ENCODE measurements at regions not wholly inside any gene's neighbourhood (a gene's known extent, or its start where the extent isn't known, plus 50 kb on each side); places are given as distances from the start of the nearest gene placed in this dataset.

- TF ChIP-seq CTCF (conservative IDR thresholded peaks at IDR 0.05; ENCODE audit: low read length) (no peak), EZH2phosphoT487 (IDR thresholded peaks at IDR 0.05; ENCODE audit: borderline replicate concordance, low read depth, low read length) (no peak)
- ChIA-PET CTCF (ENCODE audit: unreplicated experiment) (no interaction called here), POLR2A (no interaction called here)
- H2AFZ ChIP-seq (ENCODE audit: low read length), result no peak overlapping the region
- no peaks in the 10 kb centered on the region for H3K4me1 ChIP-seq (ENCODE audit: insufficient read depth, low read length, poor library complexity, severe bottlenecking)
- DNase-seq (ENCODE audit: low spot score), result no peak
- no peaks in the 10 kb centered on the region for H4K20me1 ChIP-seq (ENCODE audit: insufficient read depth, low read length)
- no peaks in the 10 kb centered on the region for H3K36me3 ChIP-seq (ENCODE audit: insufficient read depth, low read length)
- intact Hi-C loops (cut with micrococcal nuclease; ENCODE audit: unreplicated experiment), result no loop called here
- no peaks in the 10 kb centered on the region for H3K9me3 ChIP-seq (ENCODE audit: low read length)
- no peak overlapping the region for H3K27ac ChIP-seq (ENCODE audit: low read depth, low read length, poor library complexity, severe bottlenecking)
- H3K79me2 ChIP-seq (ENCODE audit: insufficient read depth, low read depth, low read length), result no peaks in the 10 kb centered on the region
- no peak overlapping the region for H3K4me2 ChIP-seq (ENCODE audit: low read length)
- H3K9me2 ChIP-seq (ENCODE audit: insufficient read depth, low read length), result no peaks in the 10 kb centered on the region
- no TSS peak for BruUV-seq (replicated peaks)
- no peak overlapping the region for H3K4me3 ChIP-seq (ENCODE audit: low read depth, low read length, poor library complexity, severe bottlenecking)
These were observed 140.5 kb downstream of the ASB1 start for GRCh38 chr2:238567067-238567855.

- Histone ChIP-seq H3K4me2 (ENCODE audit: low read length) (no peak overlapping the region), H4K20me1 (ENCODE audit: insufficient read depth, low read length) (no peaks in the 10 kb centered on the region), H3K79me2 (ENCODE audit: insufficient read depth, low read depth, low read length) (no peaks in the 10 kb centered on the region), H3K4me3 (ENCODE audit: low read depth, low read length, poor library complexity, severe bottlenecking) (no peak overlapping the region), H2AFZ (ENCODE audit: low read length) (no peak overlapping the region), H3K9me2 (ENCODE audit: insufficient read depth, low read length) (no peaks in the 10 kb centered on the region), H3K9me3 (ENCODE audit: low read length) (no peaks in the 10 kb centered on the region), H3K27ac (ENCODE audit: low read depth, low read length, poor library complexity, severe bottlenecking) (no peak overlapping the region), H3K36me3 (ENCODE audit: insufficient read depth, low read length) (no peaks in the 10 kb centered on the region), H3K4me1 (ENCODE audit: insufficient read depth, low read length, poor library complexity, severe bottlenecking) (no peaks in the 10 kb centered on the region)
- no TSS peak for BruUV-seq (replicated peaks)
- intact Hi-C loops (cut with micrococcal nuclease; ENCODE audit: unreplicated experiment), result no loop called here
- ChIA-PET CTCF (ENCODE audit: unreplicated experiment) (no interaction called here), POLR2A (no interaction called here)
- no peak for DNase-seq (ENCODE audit: low spot score)
- TF ChIP-seq EZH2phosphoT487 (IDR thresholded peaks at IDR 0.05; ENCODE audit: borderline replicate concordance, low read depth, low read length) (no peak), CTCF (conservative IDR thresholded peaks at IDR 0.05; ENCODE audit: low read length) (no peak)
These were observed 141.3 kb downstream of the ASB1 start for GRCh38 chr2:238567996-238568395.

All from OCI-LY7 (cell line).